ENCODE measurements at regions not wholly inside any gene's neighbourhood (a gene's known extent, or its start where the extent isn't known, plus 50 kb on each side); places are given as distances from the start of the nearest gene placed in this dataset.

DNA sequence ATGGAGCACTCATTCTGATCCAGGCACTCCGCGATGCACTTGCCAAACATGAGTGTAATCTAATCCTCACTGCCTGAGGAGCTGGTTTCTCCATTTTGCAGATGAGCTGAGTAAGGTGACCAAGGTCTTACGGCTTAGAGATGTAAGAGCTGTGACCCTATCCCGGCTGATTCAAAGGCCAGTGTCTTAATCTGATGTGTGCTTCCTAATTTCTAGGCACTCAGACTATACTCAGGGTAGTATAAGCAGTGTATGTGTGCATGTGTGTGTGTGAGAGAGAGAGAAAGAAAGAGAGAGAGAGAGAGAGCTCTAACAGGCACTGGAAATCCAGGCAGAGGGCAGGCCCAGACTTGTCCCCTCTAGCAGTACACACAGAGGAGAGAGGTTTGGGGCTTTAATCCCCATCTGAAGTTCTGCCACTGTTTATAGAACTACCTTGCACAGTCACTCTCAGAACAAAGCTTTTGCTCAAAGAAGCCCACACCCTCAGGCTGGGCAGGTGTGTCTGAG lies 188.2 kb downstream of the ZBTB18 start:
- Histone ChIP-seq H3K4me1 (ENCODE audit: insufficient read depth) (no peaks in the 10 kb centered on the region), H3K27ac (no peak overlapping the region), H3K36me3 (no peaks in the 10 kb centered on the region), H3K27me3 (no peaks in the 10 kb centered on the region), H3K9me3 (no peaks in the 10 kb centered on the region), H3K4me3 (no peak overlapping the region)
- DNase-seq: no peak
- 91 to 97% (median 94%) methylated on average over 4 of the region's 4 CpGs for WGBS, 3 donors
- TF ChIP-seq, protein P1, sequence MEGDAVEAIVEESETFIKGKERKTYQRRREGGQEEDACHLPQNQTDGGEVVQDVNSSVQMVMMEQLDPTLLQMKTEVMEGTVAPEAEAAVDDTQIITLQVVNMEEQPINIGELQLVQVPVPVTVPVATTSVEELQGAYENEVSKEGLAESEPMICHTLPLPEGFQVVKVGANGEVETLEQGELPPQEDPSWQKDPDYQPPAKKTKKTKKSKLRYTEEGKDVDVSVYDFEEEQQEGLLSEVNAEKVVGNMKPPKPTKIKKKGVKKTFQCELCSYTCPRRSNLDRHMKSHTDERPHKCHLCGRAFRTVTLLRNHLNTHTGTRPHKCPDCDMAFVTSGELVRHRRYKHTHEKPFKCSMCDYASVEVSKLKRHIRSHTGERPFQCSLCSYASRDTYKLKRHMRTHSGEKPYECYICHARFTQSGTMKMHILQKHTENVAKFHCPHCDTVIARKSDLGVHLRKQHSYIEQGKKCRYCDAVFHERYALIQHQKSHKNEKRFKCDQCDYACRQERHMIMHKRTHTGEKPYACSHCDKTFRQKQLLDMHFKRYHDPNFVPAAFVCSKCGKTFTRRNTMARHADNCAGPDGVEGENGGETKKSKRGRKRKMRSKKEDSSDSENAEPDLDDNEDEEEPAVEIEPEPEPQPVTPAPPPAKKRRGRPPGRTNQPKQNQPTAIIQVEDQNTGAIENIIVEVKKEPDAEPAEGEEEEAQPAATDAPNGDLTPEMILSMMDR (IDR thresholded peaks at IDR 0.05): no peak
- TF ChIP-seq POLR2A (IDR thresholded peaks at IDR 0.05): no peak
- TF ChIP-seq EP300 (IDR thresholded peaks at IDR 0.05): no peak
- intact Hi-C loops (cut with DNase I): no loop called here

DNA sequence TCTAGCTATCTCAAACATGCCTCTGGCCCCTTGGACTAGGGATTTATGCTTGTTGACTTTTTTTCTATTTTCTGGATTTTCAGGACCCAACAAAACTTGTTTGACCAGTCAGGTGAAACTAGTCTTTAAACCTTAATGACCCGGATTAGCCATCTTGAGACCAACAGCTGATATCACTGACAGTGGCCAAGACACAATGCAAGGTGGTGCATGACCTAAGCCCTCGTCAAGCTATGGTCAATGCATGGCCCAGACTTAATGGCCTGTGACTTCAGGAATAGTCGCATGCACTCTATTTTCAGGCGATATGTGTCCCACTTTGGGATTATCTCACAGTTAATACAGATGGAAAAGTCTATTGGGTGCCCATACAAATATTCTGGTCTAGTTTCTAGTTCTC lies 190.4 kb downstream of the ZBTB18 start:
- no peak for DNase-seq
- Histone ChIP-seq H3K27ac (no peak overlapping the region), H3K36me3 (no peaks in the 10 kb centered on the region), H3K4me1 (ENCODE audit: insufficient read depth) (no peaks in the 10 kb centered on the region), H3K9me3 (no peaks in the 10 kb centered on the region), H3K27me3 (no peaks in the 10 kb centered on the region), H3K4me3 (no peak overlapping the region)
- WGBS, 3 donors: 95% methylated on average over 4 of the region's 4 CpGs
- intact Hi-C loops (cut with DNase I): no loop called here
- TF ChIP-seq EP300 (IDR thresholded peaks at IDR 0.05): no peak
- no peak for TF ChIP-seq POLR2A (IDR thresholded peaks at IDR 0.05)
- TF ChIP-seq, protein P1 (IDR thresholded peaks at IDR 0.05): no peak

DNA sequence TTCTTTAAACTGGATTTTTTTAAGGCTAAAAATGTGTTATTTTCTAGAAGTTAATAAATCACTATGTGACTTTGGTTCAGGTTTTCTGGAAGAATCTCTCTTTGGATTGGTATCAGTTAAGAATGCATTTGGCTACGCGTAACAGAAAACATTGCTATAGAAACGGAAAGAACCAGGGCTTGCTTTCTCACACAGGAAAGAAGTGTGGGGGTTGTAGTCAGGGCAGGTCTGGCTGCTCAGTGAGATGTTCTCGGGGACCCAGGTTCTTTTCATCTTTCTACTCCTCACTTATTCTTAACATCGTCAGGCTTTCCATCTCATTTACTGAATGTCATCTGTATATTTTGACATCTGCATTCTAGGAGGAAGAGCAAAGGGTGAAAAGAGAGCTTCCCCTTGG lies 191.4 kb downstream of the ZBTB18 start:
- TF ChIP-seq, protein P1 (IDR thresholded peaks at IDR 0.05): no peak
- TF ChIP-seq POLR2A (IDR thresholded peaks at IDR 0.05) (no peak), EP300 (IDR thresholded peaks at IDR 0.05) (no peak)
- no peaks in the 10 kb centered on the region for H3K4me1 ChIP-seq (ENCODE audit: insufficient read depth)
- no peaks in the 10 kb centered on the region for H3K9me3 ChIP-seq
- H3K27me3 ChIP-seq: no peaks in the 10 kb centered on the region
- no peak overlapping the region for H3K4me3 ChIP-seq
- intact Hi-C loops (cut with DNase I): no loop called here
- DNase-seq: no peak
- H3K27ac ChIP-seq: no peak overlapping the region
- 32 to 55% (median 36%) methylated on average over 5 of the region's 5 CpGs for WGBS, 3 donors
- no peaks in the 10 kb centered on the region for H3K36me3 ChIP-seq

DNA sequence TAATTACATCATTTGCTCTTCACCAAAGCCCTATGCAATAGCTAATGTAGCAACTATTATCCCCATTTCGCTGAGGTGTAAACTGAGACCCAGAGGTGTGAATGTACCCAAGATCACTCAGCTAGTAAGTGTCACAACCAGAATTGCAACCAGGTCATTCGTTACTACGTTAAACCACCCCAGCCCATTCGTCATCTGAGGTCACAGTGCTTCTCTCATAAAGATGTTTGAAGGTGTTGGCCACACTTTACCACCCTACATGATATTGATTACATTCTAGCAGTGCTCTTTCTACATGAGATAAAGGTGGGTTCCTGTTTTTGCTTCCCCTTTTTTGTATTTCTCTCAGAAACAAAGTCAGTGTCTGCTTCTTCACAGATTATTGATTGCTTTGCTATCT lies 195.3 kb downstream of the ZBTB18 start:
- TF ChIP-seq, protein P1 (IDR thresholded peaks at IDR 0.05): no peak
- TF ChIP-seq EP300 (IDR thresholded peaks at IDR 0.05) (no peak), POLR2A (IDR thresholded peaks at IDR 0.05) (no peak)
- no peaks in the 10 kb centered on the region for H3K36me3 ChIP-seq
- intact Hi-C loops (cut with DNase I): no loop called here
- H3K4me3 ChIP-seq: no peak overlapping the region
- no peaks in the 10 kb centered on the region for H3K9me3 ChIP-seq
- H3K27me3 ChIP-seq: no peaks in the 10 kb centered on the region
- DNase-seq: no peak
- H3K27ac ChIP-seq: no peak overlapping the region
- 86 to 89% (median 88%) methylated on average over 4 of the region's 4 CpGs for WGBS, 3 donors
- H3K4me1 ChIP-seq (ENCODE audit: insufficient read depth): no peaks in the 10 kb centered on the region

All from ovary (tissue), 7 donors.